ENCODE measurements at regions not wholly inside any gene's neighbourhood (a gene's known extent, or its start where the extent isn't known, plus 50 kb on each side); places are given as distances from the start of the nearest gene placed in this dataset.
A peak's percentile ranks its signal among the peaks of the same experiment; 100 is the strongest.

DNA sequence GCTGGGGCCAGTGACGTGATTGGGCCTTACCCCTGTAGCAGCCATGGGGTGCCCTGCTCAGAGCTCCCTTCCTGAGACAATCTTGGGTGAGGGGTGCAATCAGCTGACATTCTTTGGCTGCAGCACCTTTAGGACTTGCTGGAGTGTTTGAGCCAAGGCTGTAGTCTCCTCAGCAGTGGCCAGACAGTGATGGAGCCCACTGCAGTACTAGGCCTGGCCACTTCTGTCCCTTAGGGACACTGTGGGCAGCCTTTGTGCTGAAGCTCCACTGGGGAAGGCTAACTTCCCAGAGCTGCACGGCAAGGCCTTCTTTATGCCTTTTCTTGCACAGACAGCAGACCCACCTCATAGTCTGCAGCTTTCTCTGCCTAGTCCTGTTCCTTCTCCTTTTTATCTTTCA lies 284.9 kb upstream of the IGF1R start:
- TF ChIP-seq EZH2 (IDR thresholded peaks at IDR 0.05; ENCODE audit: low read depth): no peak
- TF ChIP-seq CTCF (conservative IDR thresholded peaks at IDR 0.05): no peak
- H3K79me2 ChIP-seq (ENCODE audit: low read depth): no peaks in the 10 kb centered on the region
- H3K27ac ChIP-seq: no peak overlapping the region
- ChIA-PET POLR2A (ENCODE audit: unreplicated experiment) (no interaction called here), CTCF (no interaction called here)
- H3K36me3 ChIP-seq (ENCODE audit: low read depth): no peaks in the 10 kb centered on the region
- H3K9me2 ChIP-seq (ENCODE audit: insufficient read depth): no peaks in the 10 kb centered on the region; the same call in 1 of the 2 replicates
- H2AFZ ChIP-seq: no peak overlapping the region
- no TSS peak for BruUV-seq (replicated peaks)
- H3K4me1 ChIP-seq (replicated peaks; ENCODE audit: insufficient read depth): no peaks in the 10 kb centered on the region
- peaks cover 16% of the 10 kb centered on the region; the same call in 1 of the 2 replicates for H3K27me3 ChIP-seq (ENCODE audit: insufficient read depth, low read depth)
- no peaks in the 10 kb centered on the region for H3F3A ChIP-seq (ENCODE audit: insufficient read depth, low read depth)
- no peak overlapping the region for H3K4me3 ChIP-seq
- no peaks in the 10 kb centered on the region for H4K20me1 ChIP-seq (ENCODE audit: insufficient read depth)
- intact Hi-C loops (cut with micrococcal nuclease; ENCODE audit: unreplicated experiment): no loop called here
- no peak for DNase-seq
- H3K9me3 ChIP-seq (ENCODE audit: insufficient read depth, low read depth): no peaks in the 10 kb centered on the region
- no peak overlapping the region for H3K4me2 ChIP-seq

DNA sequence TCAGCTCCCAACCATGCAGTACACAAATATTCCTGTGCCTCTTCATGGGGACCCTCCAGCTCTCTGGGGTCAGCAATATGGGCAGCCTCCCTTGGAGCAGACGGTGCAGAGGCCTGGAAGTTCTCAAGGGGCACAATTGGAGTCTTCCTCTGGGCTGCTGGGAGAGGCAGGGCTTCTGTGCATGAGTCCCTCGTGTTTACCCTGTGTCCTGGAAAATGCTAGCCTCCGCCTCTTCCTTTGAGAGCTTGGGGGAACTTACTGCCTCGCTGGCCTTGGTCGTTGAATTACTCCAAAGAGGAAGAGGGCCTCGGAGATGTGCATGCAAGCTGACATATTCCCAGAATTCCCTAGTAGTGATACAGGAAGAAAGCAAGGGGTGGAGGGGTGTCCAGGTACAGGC lies 284.4 kb upstream of the IGF1R start:
- Histone ChIP-seq H4K20me1 (ENCODE audit: insufficient read depth) (no peaks in the 10 kb centered on the region), H3K27ac (no peak overlapping the region)

GRCh38 chr15:98369081-98369716 lies 279.1 kb upstream of the IGF1R start:
- Histone ChIP-seq H3K4me3 (no peak overlapping the region), H3K4me2 (no peak overlapping the region), H3K27ac (no peak overlapping the region), H3K36me3 (ENCODE audit: low read depth) (no peaks in the 10 kb centered on the region), H4K20me1 (ENCODE audit: insufficient read depth) (no peaks in the 10 kb centered on the region), H3K9me3 (ENCODE audit: insufficient read depth, low read depth) (no peaks in the 10 kb centered on the region), H3K27me3 (ENCODE audit: insufficient read depth, low read depth) (peaks cover 36% of the 10 kb centered on the region), H2AFZ (no peak overlapping the region), H3K79me2 (ENCODE audit: low read depth) (no peaks in the 10 kb centered on the region), H3K4me1 (replicated peaks; ENCODE audit: insufficient read depth) (no peaks in the 10 kb centered on the region), H3K9me2 (ENCODE audit: insufficient read depth) (no peaks in the 10 kb centered on the region; the same call in 1 of the 2 replicates), H3F3A (ENCODE audit: insufficient read depth, low read depth) (no peaks in the 10 kb centered on the region)
- TF ChIP-seq EZH2 (IDR thresholded peaks at IDR 0.05; ENCODE audit: low read depth): no peak
- no peak for TF ChIP-seq CTCF (conservative IDR thresholded peaks at IDR 0.05)
- CTCF ChIA-PET: no interaction called here
- no peak for DNase-seq
- POLR2A ChIA-PET (ENCODE audit: unreplicated experiment): no interaction called here
- intact Hi-C loops (cut with micrococcal nuclease; ENCODE audit: unreplicated experiment): no loop called here
- BruUV-seq (replicated peaks): no TSS peak

More for the DNA sequence above, 284.4 kb upstream of the IGF1R start:
- Histone ChIP-seq H3K27me3 (ENCODE audit: insufficient read depth, low read depth) (peaks cover 11% of the 10 kb centered on the region; the same call in 1 of the 2 replicates), H3K4me2 (peak overlapping the region; percentile 38), H2AFZ (no peak overlapping the region), H3K9me2 (ENCODE audit: insufficient read depth) (no peaks in the 10 kb centered on the region; the same call in 1 of the 2 replicates), H3K4me1 (replicated peaks; ENCODE audit: insufficient read depth) (no peaks in the 10 kb centered on the region), H3K9me3 (ENCODE audit: insufficient read depth, low read depth) (no peaks in the 10 kb centered on the region), H3F3A (ENCODE audit: insufficient read depth, low read depth) (no peaks in the 10 kb centered on the region), H3K79me2 (ENCODE audit: low read depth) (no peaks in the 10 kb centered on the region), H3K36me3 (ENCODE audit: low read depth) (no peaks in the 10 kb centered on the region), H3K4me3 (no peak overlapping the region)
- ChIA-PET POLR2A (ENCODE audit: unreplicated experiment) (no interaction called here), CTCF (no interaction called here)
- BruUV-seq (replicated peaks): no TSS peak
- DNase-seq: no peak
- intact Hi-C loops (cut with micrococcal nuclease; ENCODE audit: unreplicated experiment): no loop called here
- TF ChIP-seq EZH2 (IDR thresholded peaks at IDR 0.05; ENCODE audit: low read depth) (no peak), CTCF (conservative IDR thresholded peaks at IDR 0.05) (no peak)
